ENCODE measurements at regions not wholly inside any gene's neighbourhood (a gene's known extent, or its start where the extent isn't known, plus 50 kb on each side); places are given as distances from the start of the nearest gene placed in this dataset.

- no peaks in the 10 kb centered on the region for H3K36me3 ChIP-seq
- no peak overlapping the region for H3K27ac ChIP-seq
- H3K9me3 ChIP-seq = no peaks in the 10 kb centered on the region
- no peaks in the 10 kb centered on the region for H3K27me3 ChIP-seq
- no peak for DNase-seq
- no peaks in the 10 kb centered on the region for H3K4me1 ChIP-seq
- TF ChIP-seq CTCF (IDR thresholded peaks at IDR 0.05) (no peak), POLR2A (IDR thresholded peaks at IDR 0.05) (no peak)
- no peak overlapping the region for H3K4me3 ChIP-seq
These were observed 298.0 kb upstream of the PIK3R1 start for GRCh38 chr5:67917561-67917960.

GRCh38 chr5:67910546-67910945, 305.0 kb upstream of the PIK3R1 start:
- H3K9me3 ChIP-seq = no peaks in the 10 kb centered on the region
- no peak overlapping the region for H3K27ac ChIP-seq
- H3K4me3 ChIP-seq = no peak overlapping the region
- H3K36me3 ChIP-seq = no peaks in the 10 kb centered on the region
- H3K27me3 ChIP-seq = no peaks in the 10 kb centered on the region
- peaks cover 0 to 13% (median 0%) of the 10 kb centered on the region in 4 donors for H3K4me1 ChIP-seq
- DNase-seq = peak in 1 of 3 donors; percentile 42
- no peak for TF ChIP-seq POLR2A (IDR thresholded peaks at IDR 0.05)

DNA sequence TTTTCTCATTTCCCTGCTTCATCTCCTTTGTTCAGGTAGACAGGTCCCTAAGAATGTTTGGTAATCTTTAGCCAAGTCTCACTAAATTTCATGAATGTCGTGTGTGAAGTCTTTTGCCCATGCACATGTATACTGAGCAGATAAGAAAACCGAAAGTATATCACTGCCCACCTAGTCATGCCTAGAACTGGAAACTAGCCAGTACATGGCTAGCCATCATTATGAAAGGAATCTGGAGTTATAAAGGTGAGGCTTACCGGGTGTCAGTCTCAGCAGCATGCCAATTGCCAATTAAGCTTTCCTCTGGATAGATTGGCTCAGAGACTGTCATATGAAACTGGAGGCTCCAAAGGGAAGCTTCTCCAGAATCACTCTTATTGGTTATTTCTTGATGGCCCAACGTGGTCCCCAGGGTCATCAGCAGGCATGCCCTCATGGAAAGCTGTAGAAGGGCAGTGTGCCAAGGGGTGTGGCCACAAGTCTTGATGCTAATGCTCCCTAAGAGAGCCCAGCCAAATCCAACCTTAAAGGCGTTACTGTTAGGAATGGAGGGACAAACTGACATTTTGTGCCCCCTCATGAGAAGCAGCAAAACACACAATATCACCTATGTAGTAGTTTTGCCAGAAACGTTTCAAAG, 307.3 kb upstream of the PIK3R1 start:
- H3K27ac ChIP-seq = no peak overlapping the region
- H3K4me1 ChIP-seq = peaks cover 0 to 13% (median 0%) of the 10 kb centered on the region in 4 donors
- no peaks in the 10 kb centered on the region for H3K36me3 ChIP-seq
- no peak overlapping the region for H3K4me3 ChIP-seq
- H3K27me3 ChIP-seq = no peaks in the 10 kb centered on the region
- H3K9me3 ChIP-seq = no peaks in the 10 kb centered on the region
- TF ChIP-seq CTCF (IDR thresholded peaks at IDR 0.05) (no peak), POLR2A (IDR thresholded peaks at IDR 0.05) (no peak)
- DNase-seq = peak in 2 of 3 donors; percentile 55 to 62

GRCh38 chr5:67904366-67904765, 311.2 kb upstream of the PIK3R1 start:
- Histone ChIP-seq H3K4me1 (no peaks in the 10 kb centered on the region), H3K36me3 (no peaks in the 10 kb centered on the region), H3K27ac (no peak overlapping the region), H3K9me3 (no peaks in the 10 kb centered on the region), H3K27me3 (no peaks in the 10 kb centered on the region), H3K4me3 (no peak overlapping the region)
- no peak for TF ChIP-seq POLR2A (IDR thresholded peaks at IDR 0.05)
- no peak for TF ChIP-seq CTCF (IDR thresholded peaks at IDR 0.05)
- DNase-seq = no peak

DNA sequence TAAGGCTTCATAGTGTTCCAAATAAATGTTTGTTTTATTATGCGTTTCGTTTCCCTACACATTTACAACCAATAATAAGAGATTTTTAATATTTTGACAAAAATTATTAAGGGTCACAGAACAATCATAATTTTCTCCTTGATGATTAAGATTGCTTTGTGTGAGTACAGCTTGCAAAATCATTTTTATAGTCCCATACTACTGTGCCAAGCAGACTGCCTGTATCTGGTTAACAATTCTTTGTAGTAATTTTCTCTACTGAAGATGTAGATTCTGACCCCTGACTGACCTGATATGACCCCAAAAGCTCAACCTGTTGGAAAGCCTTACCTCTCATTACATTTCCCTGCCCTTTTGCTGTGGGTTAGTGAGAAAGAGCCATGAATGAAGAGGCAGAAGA, 311.9 kb upstream of the PIK3R1 start:
- no peaks in the 10 kb centered on the region for H3K27me3 ChIP-seq
- no peak for DNase-seq
- H3K36me3 ChIP-seq = no peaks in the 10 kb centered on the region

GRCh38 chr5:67903121-67903520, 312.4 kb upstream of the PIK3R1 start:
- TF ChIP-seq POLR2A (IDR thresholded peaks at IDR 0.05) = no peak
- TF ChIP-seq CTCF (IDR thresholded peaks at IDR 0.05) = no peak
- DNase-seq = no peak
- no peak overlapping the region for H3K27ac ChIP-seq

More for the DNA sequence above, 311.9 kb upstream of the PIK3R1 start:
- Histone ChIP-seq H3K9me3 (no peaks in the 10 kb centered on the region), H3K27ac (no peak overlapping the region), H3K4me3 (no peak overlapping the region), H3K4me1 (no peaks in the 10 kb centered on the region)
- no peak for TF ChIP-seq CTCF (IDR thresholded peaks at IDR 0.05)
- TF ChIP-seq POLR2A (IDR thresholded peaks at IDR 0.05) = no peak

More at GRCh38 chr5:67903121-67903520, 312.4 kb upstream of the PIK3R1 start:
- Histone ChIP-seq H3K36me3 (no peaks in the 10 kb centered on the region), H3K27me3 (no peaks in the 10 kb centered on the region), H3K4me3 (no peak overlapping the region), H3K9me3 (no peaks in the 10 kb centered on the region), H3K4me1 (no peaks in the 10 kb centered on the region)

Data from Peyer's patch (tissue), 4 donors.